ENCODE measurements at regions not wholly inside any gene's neighbourhood (a gene's known extent, or its start where the extent isn't known, plus 50 kb on each side); places are given as distances from the start of the nearest gene placed in this dataset.
"Not testable (repeated sequence)": the region's sequence is repeated elsewhere in the genome, so short reads cannot be mapped to it uniquely, and the experiment has no call there.

DNA sequence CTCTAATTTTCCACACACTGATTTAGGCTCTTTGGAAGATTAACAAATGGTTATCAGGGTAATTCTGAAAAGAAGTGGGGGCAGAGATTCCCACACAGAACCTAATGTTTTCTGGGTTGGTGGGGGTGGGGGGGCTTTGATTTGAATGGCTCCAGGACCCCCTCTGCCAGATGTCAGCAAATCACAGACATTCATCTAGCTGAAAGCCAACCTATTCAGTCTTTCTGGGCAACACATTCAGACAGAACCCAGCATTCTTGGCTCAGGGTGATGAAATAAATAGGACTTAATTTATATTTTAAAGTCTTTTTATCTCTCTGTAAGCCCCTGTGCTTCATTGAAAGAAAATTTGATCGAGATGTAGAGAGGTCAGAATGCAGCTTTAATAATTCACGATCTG is 533.2 kb downstream of the XYLT1 start:
- H3K27ac ChIP-seq, result no peak overlapping the region
- TF ChIP-seq, protein P1, sequence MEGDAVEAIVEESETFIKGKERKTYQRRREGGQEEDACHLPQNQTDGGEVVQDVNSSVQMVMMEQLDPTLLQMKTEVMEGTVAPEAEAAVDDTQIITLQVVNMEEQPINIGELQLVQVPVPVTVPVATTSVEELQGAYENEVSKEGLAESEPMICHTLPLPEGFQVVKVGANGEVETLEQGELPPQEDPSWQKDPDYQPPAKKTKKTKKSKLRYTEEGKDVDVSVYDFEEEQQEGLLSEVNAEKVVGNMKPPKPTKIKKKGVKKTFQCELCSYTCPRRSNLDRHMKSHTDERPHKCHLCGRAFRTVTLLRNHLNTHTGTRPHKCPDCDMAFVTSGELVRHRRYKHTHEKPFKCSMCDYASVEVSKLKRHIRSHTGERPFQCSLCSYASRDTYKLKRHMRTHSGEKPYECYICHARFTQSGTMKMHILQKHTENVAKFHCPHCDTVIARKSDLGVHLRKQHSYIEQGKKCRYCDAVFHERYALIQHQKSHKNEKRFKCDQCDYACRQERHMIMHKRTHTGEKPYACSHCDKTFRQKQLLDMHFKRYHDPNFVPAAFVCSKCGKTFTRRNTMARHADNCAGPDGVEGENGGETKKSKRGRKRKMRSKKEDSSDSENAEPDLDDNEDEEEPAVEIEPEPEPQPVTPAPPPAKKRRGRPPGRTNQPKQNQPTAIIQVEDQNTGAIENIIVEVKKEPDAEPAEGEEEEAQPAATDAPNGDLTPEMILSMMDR (conservative IDR thresholded peaks at IDR 0.05), result no peak

- no peak overlapping the region for H3K27ac ChIP-seq
- no peak for TF ChIP-seq ZFX (IDR thresholded peaks at IDR 0.05)
- TF ChIP-seq, protein P1 (conservative IDR thresholded peaks at IDR 0.05), result no peak
These were observed 532.8 kb downstream of the XYLT1 start for GRCh38 chr16:16938009-16938408.

GRCh38 chr16:16938980-16939379 is 531.8 kb downstream of the XYLT1 start:
- H3K27ac ChIP-seq, result no peak overlapping the region
- no peak for TF ChIP-seq ZFX (IDR thresholded peaks at IDR 0.05)
- TF ChIP-seq, protein P1 (conservative IDR thresholded peaks at IDR 0.05), result no peak

GRCh38 chr16:16940351-16940750 is 530.4 kb downstream of the XYLT1 start:
- TF ChIP-seq, protein P1 (conservative IDR thresholded peaks at IDR 0.05), result no peak
- no peak for TF ChIP-seq ZFX (IDR thresholded peaks at IDR 0.05)
- no peak overlapping the region for H3K27ac ChIP-seq

- not testable (repeated sequence) for H3K27ac ChIP-seq
These were observed 527.9 kb downstream of the XYLT1 start for GRCh38 chr16:16942849-16943248.

- TF ChIP-seq, protein P1 (conservative IDR thresholded peaks at IDR 0.05), result no peak
- no peak for TF ChIP-seq ZFX (IDR thresholded peaks at IDR 0.05)
These were observed 525.6 kb downstream of the XYLT1 start for GRCh38 chr16:16945207-16945606.

GRCh38 chr16:16956376-16956775 is 514.4 kb downstream of the XYLT1 start:
- TF ChIP-seq, protein P1 (conservative IDR thresholded peaks at IDR 0.05), result no peak
- TF ChIP-seq ZFX (IDR thresholded peaks at IDR 0.05), result no peak
- H3K27ac ChIP-seq, result no peak overlapping the region

More at GRCh38 chr16:16945207-16945606, 525.6 kb downstream of the XYLT1 start:
- H3K27ac ChIP-seq, result no peak overlapping the region

GRCh38 chr16:16960785-16961184 is 510.0 kb downstream of the XYLT1 start:
- TF ChIP-seq, protein P1 (conservative IDR thresholded peaks at IDR 0.05), result no peak
- no peak for TF ChIP-seq ZFX (IDR thresholded peaks at IDR 0.05)
- H3K27ac ChIP-seq, result no peak overlapping the region

All from C4-2B (cell line).